ENCODE measurements at regions not wholly inside any gene's neighbourhood (a gene's known extent, or its start where the extent isn't known, plus 50 kb on each side); places are given as distances from the start of the nearest gene placed in this dataset.
"Not testable (repeated sequence)": the region's sequence is repeated elsewhere in the genome, so short reads cannot be mapped to it uniquely, and the experiment has no call there.

- DNase-seq: no peak
These were observed 145.5 kb downstream of the CYP26B1 start for GRCh38 chr2:72001937-72002690.

GRCh38 chr2:72000110-72000509, 147.6 kb downstream of the CYP26B1 start:
- no peak for DNase-seq

- DNase-seq: no peak
These were observed 148.1 kb downstream of the CYP26B1 start for GRCh38 chr2:71999580-71999979.

GRCh38 chr2:71997843-71998242, 149.8 kb downstream of the CYP26B1 start:
- DNase-seq: no peak

GRCh38 chr2:71995067-71995665, 152.5 kb downstream of the CYP26B1 start:
- peak; percentile 37 for DNase-seq

GRCh38 chr2:71992036-71992435, 155.6 kb downstream of the CYP26B1 start:
- no peak for DNase-seq

- DNase-seq: no peak
These were observed 156.3 kb downstream of the CYP26B1 start for GRCh38 chr2:71991397-71991796.

- DNase-seq: no peak
These were observed 156.8 kb downstream of the CYP26B1 start for GRCh38 chr2:71990826-71991225.

- DNase-seq: no peak
These were observed 157.5 kb downstream of the CYP26B1 start for GRCh38 chr2:71990122-71990521.

GRCh38 chr2:71989671-71990070, 158.0 kb downstream of the CYP26B1 start:
- no peak for DNase-seq

- DNase-seq: no peak
These were observed 159.5 kb downstream of the CYP26B1 start for GRCh38 chr2:71988170-71988569.

GRCh38 chr2:71976685-71977084, 171.0 kb downstream of the CYP26B1 start:
- no peak for DNase-seq

GRCh38 chr2:71974846-71975245, 172.8 kb downstream of the CYP26B1 start:
- no peak for DNase-seq

- no peak for DNase-seq
These were observed 176.2 kb downstream of the CYP26B1 start for GRCh38 chr2:71971493-71971892.

- no peak for DNase-seq
These were observed 182.1 kb downstream of the CYP26B1 start for GRCh38 chr2:71965530-71965929.

- DNase-seq: no peak
These were observed 184.6 kb downstream of the CYP26B1 start for GRCh38 chr2:71962911-71963694.

GRCh38 chr2:71962350-71962749, 185.3 kb downstream of the CYP26B1 start:
- no peak for DNase-seq

GRCh38 chr2:71961289-71962027, 186.2 kb downstream of the CYP26B1 start:
- no peak for DNase-seq

- no peak for DNase-seq
These were observed 188.2 kb downstream of the CYP26B1 start for GRCh38 chr2:71959494-71959893.

- DNase-seq: not testable (repeated sequence)
These were observed 189.2 kb downstream of the CYP26B1 start for GRCh38 chr2:71958426-71958825.

GRCh38 chr2:71952572-71953188, 195.0 kb downstream of the CYP26B1 start:
- no peak for DNase-seq

GRCh38 chr2:71951718-71952404, 195.8 kb downstream of the CYP26B1 start:
- DNase-seq: no peak
